Right ventricle myocardium inferior (tissue), 1 donor: ENCODE measurements at regions not wholly inside any gene's neighbourhood (a gene's known extent, or its start where the extent isn't known, plus 50 kb on each side); places are given as distances from the start of the nearest gene placed in this dataset.

Experiments
- ATAC-seq: fragments of 200-7000 bp; cut with Tn5 transposase; one replicate; pipeline ENCODE4 v1.9.1; 2020; ENCODE audit warnings: mild to moderate bottlenecking, moderate library complexity
- DNase-seq: peaks from one replicate; pipeline ENCODE4 v3.0.0; 2021; ENCODE audit errors: missing footprints
- intact Hi-C: fragments of 100-400 bp; cut with DNase I; formaldehyde crosslinking; loops from one replicate; pipeline ENCODE4 v1.11.0; 2022
- donor health status: DM: no; HTN: yes; CAD: no; lungs with severe emphysema.

- intact Hi-C loops, result no loop called here
- ATAC-seq (no peak), DNase-seq (no peak)
These were observed 151.3 kb upstream of the LEF1 start for GRCh38 chr4:108320061-108320460.

GRCh38 chr4:108317377-108317776, 148.6 kb upstream of the LEF1 start:
- DNase-seq (no peak), ATAC-seq (no peak)
- intact Hi-C loops, result no loop called here

GRCh38 chr4:108315694-108316093, 147.0 kb upstream of the LEF1 start:
- intact Hi-C loops, result no loop called here
- no peak for DNase-seq
- ATAC-seq, result no peak

- ATAC-seq (no peak), DNase-seq (no peak)
- intact Hi-C loops, result no loop called here
These were observed 146.3 kb upstream of the LEF1 start for GRCh38 chr4:108314900-108315589.

- intact Hi-C loops, result no loop called here
- DNase-seq (no peak), ATAC-seq (no peak)
These were observed 145.0 kb upstream of the LEF1 start for GRCh38 chr4:108313546-108314339.

- intact Hi-C loops, result no loop called here
- ATAC-seq, result no peak
- no peak for DNase-seq
These were observed 142.6 kb upstream of the LEF1 start for GRCh38 chr4:108311313-108311712.

- ATAC-seq (no peak), DNase-seq (no peak)
- intact Hi-C loops, result no loop called here
These were observed 134.9 kb upstream of the LEF1 start for GRCh38 chr4:108303488-108304177.

GRCh38 chr4:108301545-108302251, 133.0 kb upstream of the LEF1 start:
- intact Hi-C loops, result no loop called here
- ATAC-seq (no peak), DNase-seq (no peak)

GRCh38 chr4:108297605-108298004, 128.9 kb upstream of the LEF1 start:
- DNase-seq (no peak), ATAC-seq (no peak)
- intact Hi-C loops, result no loop called here

- intact Hi-C loops, result no loop called here
- ATAC-seq (no peak), DNase-seq (no peak)
These were observed 123.5 kb upstream of the LEF1 start for GRCh38 chr4:108292229-108292628.

- intact Hi-C loops, result no loop called here
- ATAC-seq (no peak), DNase-seq (no peak)
These were observed 122.4 kb upstream of the LEF1 start for GRCh38 chr4:108291137-108291536.

- DNase-seq, result no peak
- ATAC-seq, result no peak
- intact Hi-C loops, result no loop called here
These were observed 119.2 kb upstream of the LEF1 start for GRCh38 chr4:108287834-108288413.

GRCh38 chr4:108280072-108280471, 111.3 kb upstream of the LEF1 start:
- no peak for ATAC-seq
- intact Hi-C loops, result no loop called here
- no peak for DNase-seq

- intact Hi-C loops, result no loop called here
- ATAC-seq, result no peak
- DNase-seq, result no peak
These were observed 108.0 kb upstream of the LEF1 start for GRCh38 chr4:108276690-108277089.

GRCh38 chr4:108272986-108273385, 104.3 kb upstream of the LEF1 start:
- ATAC-seq (no peak), DNase-seq (no peak)
- intact Hi-C loops, result no loop called here

- no peak for ATAC-seq
- no peak for DNase-seq
- intact Hi-C loops, result no loop called here
These were observed 103.8 kb upstream of the LEF1 start for GRCh38 chr4:108272561-108272960.

GRCh38 chr4:108272046-108272445, 103.3 kb upstream of the LEF1 start:
- intact Hi-C loops, result no loop called here
- DNase-seq, result no peak
- no peak for ATAC-seq

- ATAC-seq (no peak), DNase-seq (no peak)
- intact Hi-C loops, result no loop called here
These were observed 102.0 kb upstream of the LEF1 start for GRCh38 chr4:108270466-108271450.
